Peyer's patch (tissue), 4 donors: ENCODE measurements at regions not wholly inside any gene's neighbourhood (a gene's known extent, or its start where the extent isn't known, plus 50 kb on each side); places are given as distances from the start of the nearest gene placed in this dataset.

Experiments used
- CTCF ChIP-seq, 6 experiments: fragments of 450-650 bp in 4 of 6; fragments of 200-600 bp in 2 of 6; sonication (generic) in 1 of 6; IDR thresholded peaks; one replicate each; pipeline ENCODE4 v1.5.1; 2017 to 2019; ENCODE audit warnings: antibody characterized with exemption in 6 of 6, mild to moderate bottlenecking in 3 of 6, moderate library complexity in 1 of 6
- POLR2A ChIP-seq, 2 donors: fragments of 450-650 bp; IDR thresholded peaks; one replicate each; pipeline ENCODE4 v1.5.1; 2017; ENCODE audit warnings: antibody characterized with exemption in 2 of 2, mild to moderate bottlenecking in 2 of 2, moderate library complexity in 2 of 2

GRCh38 chr2:221969830-221970144 is 329.0 kb downstream of the PAX3 start:
- TF ChIP-seq CTCF (IDR thresholded peaks at IDR 0.05) (no peak), POLR2A (IDR thresholded peaks at IDR 0.05) (no peak)
